H1 (cell line): ENCODE measurements at regions not wholly inside any gene's neighbourhood (a gene's known extent, or its start where the extent isn't known, plus 50 kb on each side); places are given as distances from the start of the nearest gene placed in this dataset.

Source experiments
- CTCF ChIA-PET: fragments of 300-600 bp; sonication (Branson Sonifier 250); formaldehyde crosslinking; loops from one replicate; lab custom pipeline; 2021; ENCODE audit not compliant: partially characterized antibody; lab: Charles Lee
- POLR2A ChIA-PET: fragments of 300-600 bp; sonication (Branson Sonifier 250); formaldehyde crosslinking; loops from one replicate; lab custom pipeline; 2021; ENCODE audit warnings: inconsistent platforms; ENCODE audit not compliant: partially characterized antibody; lab: Charles Lee
- DNase-seq, 2 experiments: peaks; one replicate each; pipeline versions ENCODE4 v3.0.0 to v3.0.0-alpha.2; 2010 to 2022; ENCODE audit warnings: low spot score in 2 of 2, low read depth in 1 of 2, mixed read lengths in 1 of 2
- FAIRE-seq: peaks from 2 replicates; lab custom pipeline; 2011; peaks lifted over from hg19 to GRCh38; lab: Jason Lieb, UNC
- H2AFZ ChIP-seq: 2 replicates; pipeline ENCODE4 v1.8.1; 2012; ENCODE audit warnings: low read length, inconsistent platforms
- H2AK5ac ChIP-seq: 2 replicates; pipeline ENCODE4 v1.6.1; 2013; ENCODE audit warnings: low read depth, low read length
- H2BK120ac ChIP-seq: replicated peaks from 2 replicates; pipeline ENCODE3; 2013; ENCODE audit warnings: low read depth, low read length, inconsistent platforms
- H2BK12ac ChIP-seq: 2 replicates; pipeline ENCODE4 v1.6.1; 2013; ENCODE audit warnings: low read depth, low read length
- H2BK15ac ChIP-seq: 2 replicates; pipeline ENCODE4 v1.6.1; 2013; ENCODE audit warnings: low read length
- H2BK20ac ChIP-seq: 2 replicates; pipeline ENCODE4 v1.6.1; 2013; ENCODE audit warnings: low read length
- H2BK5ac ChIP-seq: 2 replicates; pipeline ENCODE4 v1.6.1; 2013; ENCODE audit warnings: low read depth, low read length
- H3K14ac ChIP-seq: 2 replicates; pipeline ENCODE4 v1.6.1; 2013; ENCODE audit warnings: inconsistent platforms; ENCODE audit not compliant: insufficient read length
- H3K18ac ChIP-seq: 2 replicates; pipeline ENCODE4 v1.6.1; 2013; ENCODE audit warnings: low read length; ENCODE audit errors: extremely low read depth
- H3K23ac ChIP-seq: 2 replicates; pipeline ENCODE4 v1.6.1; 2013; ENCODE audit warnings: inconsistent platforms; ENCODE audit not compliant: insufficient read length
- H3K23me2 ChIP-seq: 2 replicates; pipeline ENCODE4 v1.6.1; 2013; ENCODE audit warnings: low read depth, low read length
- H3K27ac ChIP-seq: 2 replicates; pipeline ENCODE4 v1.6.1; 2011; ENCODE audit warnings: low read depth, low read length, inconsistent platforms
- H3K27me3 ChIP-seq, 4 experiments: replicated peaks in 1 of 4; 1 replicate in 1 of 4; 2 replicates in 3 of 4; pipeline versions ENCODE4 v1.6.1 to v1.8.1; 2011 to 2013; ENCODE audit warnings: low read length in 3 of 4, mild to moderate bottlenecking in 3 of 4, inconsistent platforms in 2 of 4, mixed read lengths in 2 of 4, moderate library complexity in 1 of 4; ENCODE audit not compliant: control insufficient read depth in 3 of 4, insufficient read depth in 3 of 4; ENCODE audit errors: extremely low read depth in 1 of 4
- H3K36me3 ChIP-seq, 4 experiments: 2 replicates each; pipeline versions ENCODE4 v1.6.1 to v1.8.1; 2011 to 2013; ENCODE audit warnings: mild to moderate bottlenecking in 4 of 4, low read length in 3 of 4, moderate library complexity in 2 of 4, control low read depth in 1 of 4, inconsistent platforms in 1 of 4; ENCODE audit not compliant: insufficient read depth in 4 of 4, control insufficient read depth in 2 of 4
- H3K4ac ChIP-seq: replicated peaks from 2 replicates; pipeline ENCODE3; 2013; ENCODE audit warnings: low read length, low read depth, mixed read lengths, inconsistent platforms; ENCODE audit not compliant: insufficient read length
- H3K4me1 ChIP-seq, 4 experiments: replicated peaks in 1 of 4; 1 replicate in 1 of 4; 2 replicates in 3 of 4; pipeline versions ENCODE4 v1.6.1 to v1.8.1; 2011 to 2013; ENCODE audit warnings: low read length in 3 of 4, inconsistent platforms in 2 of 4, mixed read lengths in 1 of 4; ENCODE audit not compliant: insufficient read depth in 4 of 4, control insufficient read depth in 3 of 4
- H3K4me2 ChIP-seq, 2 experiments: 2 replicates each; pipeline versions ENCODE4 v1.6.1 to v1.8.1; 2011 to 2013; ENCODE audit warnings: low read depth in 2 of 2, low read length in 2 of 2, control low read depth in 1 of 2, inconsistent platforms in 1 of 2, mild to moderate bottlenecking in 1 of 2; ENCODE audit not compliant: insufficient read depth in 1 of 2
- H3K4me3 ChIP-seq, 4 experiments: fragments of 200-600, 300-600 bp in 1 of 4; sonication (generic), shearing (Covaris generic), sonication (Bioruptor Twin) in 1 of 4; 2 replicates each; pipeline versions ENCODE4 v1.5.1 to v1.8.1; 2011 to 2016; ENCODE audit warnings: low read length in 4 of 4, low read depth in 3 of 4, control low read depth in 2 of 4, inconsistent platforms in 2 of 4, mild to moderate bottlenecking in 2 of 4, mixed read lengths in 1 of 4, moderate library complexity in 1 of 4; ENCODE audit not compliant: insufficient read depth in 2 of 4; ENCODE audit errors: extremely low read depth in 1 of 4
- H3K56ac ChIP-seq: replicated peaks from 2 replicates; pipeline ENCODE3; 2013; ENCODE audit warnings: low read depth, mild to moderate bottlenecking, mixed read lengths, low read length, inconsistent platforms; ENCODE audit not compliant: insufficient read length
- H3K79me1 ChIP-seq: 2 replicates; pipeline ENCODE4 v1.6.1; 2013; ENCODE audit warnings: low read depth, low read length, control low read depth
- H3K79me2 ChIP-seq, 2 experiments: 2 replicates each; pipeline versions ENCODE4 v1.6.1 to v1.8.1; 2012 to 2013; ENCODE audit warnings: low read length in 2 of 2, mild to moderate bottlenecking in 2 of 2, inconsistent platforms in 1 of 2; ENCODE audit not compliant: insufficient read depth in 2 of 2, control insufficient read depth in 1 of 2
- H3K9ac ChIP-seq, 4 experiments: replicated peaks in 1 of 4; 1 replicate in 1 of 4; 2 replicates in 3 of 4; pipeline versions ENCODE4 v1.6.1 to v1.8.1; 2011 to 2013; ENCODE audit warnings: low read depth in 3 of 4, low read length in 3 of 4, control low read depth in 2 of 4, mild to moderate bottlenecking in 2 of 4, moderate library complexity in 2 of 4, inconsistent platforms in 1 of 4; ENCODE audit errors: extremely low read depth in 1 of 4
- H3K9me3 ChIP-seq, 2 experiments: 2 replicates each; pipeline versions ENCODE4 v1.6.1 to v1.8.1; 2012 to 2013; ENCODE audit warnings: mild to moderate bottlenecking in 2 of 2, moderate library complexity in 2 of 2, control low read depth in 1 of 2, inconsistent platforms in 1 of 2, low read depth in 1 of 2, low read length in 1 of 2, mixed read lengths in 1 of 2; ENCODE audit not compliant: insufficient read depth in 2 of 2
- H4K20me1 ChIP-seq, 2 experiments: replicated peaks in 1 of 2; 2 replicates each; pipeline versions ENCODE3 to v1.8.1; 2011 to 2013; ENCODE audit warnings: inconsistent platforms in 2 of 2, low read length in 2 of 2, mild to moderate bottlenecking in 1 of 2; ENCODE audit not compliant: insufficient read depth in 2 of 2, control insufficient read depth in 1 of 2
- H4K5ac ChIP-seq: 2 replicates; pipeline ENCODE4 v1.6.1; 2013; ENCODE audit warnings: low read length, low read depth, mixed read lengths, inconsistent platforms; ENCODE audit not compliant: insufficient read length
- H4K8ac ChIP-seq: 2 replicates; pipeline ENCODE4 v1.8.0; 2013; ENCODE audit warnings: mild to moderate bottlenecking, moderate library complexity, low read length, inconsistent platforms; ENCODE audit not compliant: insufficient read depth; ENCODE audit errors: extremely low read depth
- H4K91ac ChIP-seq: replicated peaks from 2 replicates; pipeline ENCODE3; 2013; ENCODE audit warnings: low read length, mixed read lengths, inconsistent platforms; ENCODE audit not compliant: insufficient read length
- CHD1 ChIP-seq: IDR thresholded peaks from 2 replicates; pipeline ENCODE4 v1.6.1; 2012; ENCODE audit warnings: low read depth, low read length, improper control_type of control experiment
- EGR1 ChIP-seq: IDR thresholded peaks from 2 replicates; pipeline ENCODE4 v1.6.1; 2011; ENCODE audit warnings: low read depth, low read length, borderline replicate concordance
- EP300 ChIP-seq, 2 experiments: IDR thresholded peaks; 1 replicate in 1 of 2; 2 replicates in 1 of 2; pipeline ENCODE4 v1.6.1; 2011 to 2012; ENCODE audit warnings: low read depth in 2 of 2, low read length in 2 of 2, mild to moderate bottlenecking in 2 of 2, borderline replicate concordance in 1 of 2, inconsistent platforms in 1 of 2, moderate library complexity in 1 of 2
- EZH2 ChIP-seq: fragments of 200-600 bp; sonication (generic); IDR thresholded peaks from 2 replicates; pipeline ENCODE4 v1.7.1; 2012; ENCODE audit warnings: low read depth, mild to moderate bottlenecking, moderate library complexity, low read length, inconsistent platforms; ENCODE audit not compliant: severe bottlenecking
- RNF2 ChIP-seq: fragments of 200-900, 300-1000 bp; sonication (generic); IDR thresholded peaks from 2 replicates; pipeline ENCODE4 v1.7.1; 2016; ENCODE audit warnings: borderline replicate concordance, low read depth, mild to moderate bottlenecking, antibody characterized with exemption, low read length; ENCODE audit not compliant: poor library complexity, severe bottlenecking; ENCODE audit errors: missing control alignments
- RXRA ChIP-seq: IDR thresholded peaks from 2 replicates; pipeline ENCODE4 v1.6.1; 2011; ENCODE audit warnings: low read depth, mild to moderate bottlenecking, low read length, moderate library complexity; ENCODE audit not compliant: insufficient read depth
- SRF ChIP-seq: IDR thresholded peaks from 2 replicates; pipeline ENCODE4 v1.6.1; 2011; ENCODE audit warnings: mild to moderate bottlenecking, low read depth, low read length, moderate library complexity
- WGBS, 2 experiments: shearing (Covaris generic) in 1 of 2; methylation state at CpG; one replicate each; pipeline versions ENCODE4 v1.1.6 to v1.1.7; 2013 to 2015; ENCODE audit warnings: low lambda C conversion rate in 2 of 2, mixed read lengths in 2 of 2, inconsistent platforms in 1 of 2, low coverage in 1 of 2, missing lambda C conversion rate in 1 of 2; ENCODE audit not compliant: insufficient replicate concordance in 2 of 2, insufficient coverage in 1 of 2, insufficient read length in 1 of 2; ENCODE audit errors: extremely low coverage in 1 of 2, missing lambda C conversion rate in 1 of 2; 5-methylcytosine and 5-hydroxymethylcytosine counted together
- TF ChIP-seq, protein P1 (sequence below): IDR thresholded peaks from 2 replicates; pipeline ENCODE4 v1.6.1; 2012; ENCODE audit warnings: low read length, inconsistent platforms
- TF ChIP-seq, protein P2 (sequence below), 3 experiments: IDR thresholded peaks; 1 replicate in 2 of 3; 2 replicates in 1 of 3; pipeline versions ENCODE4 v1.5.1 to v1.6.1; 2011; ENCODE audit warnings: low read length in 3 of 3, mild to moderate bottlenecking in 3 of 3, inconsistent platforms in 2 of 3, low read depth in 1 of 3, moderate library complexity in 1 of 3; ENCODE audit not compliant: insufficient read depth in 1 of 3; ENCODE audit errors: control extremely low read depth in 1 of 3

GRCh38 chr2:120991441-120991840, 255.8 kb downstream of the GLI2 start:
- no peak for FAIRE-seq
- H4K5ac ChIP-seq: no peak overlapping the region
- no peak overlapping the region for H3K56ac ChIP-seq
- no peak overlapping the region for H3K18ac ChIP-seq
- no peak overlapping the region for H2BK12ac ChIP-seq
- no peak overlapping the region for H2AFZ ChIP-seq
- CTCF ChIA-PET: no interaction called here
- H4K8ac ChIP-seq: no peak overlapping the region; the same call in 1 of the 2 replicates
- no peak overlapping the region for H2AK5ac ChIP-seq
- H2BK120ac ChIP-seq: no peak overlapping the region
- no peak overlapping the region for H3K4me2 ChIP-seq
- H3K4me1 ChIP-seq: no peaks in the 10 kb centered on the region; a peak in 1 of 7 replicates
- no peaks in the 10 kb centered on the region for H3K9me3 ChIP-seq
- no peak overlapping the region for H3K9ac ChIP-seq
- no peak overlapping the region for H3K14ac ChIP-seq
- H2BK15ac ChIP-seq: no peak overlapping the region
- no peak overlapping the region for H3K27ac ChIP-seq
- no peaks in the 10 kb centered on the region for H3K79me2 ChIP-seq
- POLR2A ChIA-PET: no interaction called here
- H3K4ac ChIP-seq: no peak overlapping the region
- DNase-seq: no peak
- H3K36me3 ChIP-seq: peaks cover 8 to 44% (median 33%) of the 10 kb centered on the region in 4 experiments
- no peaks in the 10 kb centered on the region for H3K23me2 ChIP-seq
- peaks cover 2 to 8% of the 10 kb centered on the region in 2 experiments for H4K20me1 ChIP-seq
- H3K23ac ChIP-seq: no peak overlapping the region
- no peak overlapping the region for H2BK20ac ChIP-seq
- no peak overlapping the region for H3K4me3 ChIP-seq
- H3K79me1 ChIP-seq: no peaks in the 10 kb centered on the region
- no peak overlapping the region; the same call in 1 of the 2 replicates for H2BK5ac ChIP-seq
- WGBS, 2 experiments: 93% methylated on average over 11 of the region's 11 CpGs; no CpG with 5 or more reads in 1 of the 2 experiments
- no peaks in the 10 kb centered on the region for H3K27me3 ChIP-seq
- no peak overlapping the region for H4K91ac ChIP-seq
- TF ChIP-seq CHD1 (no peak), EP300 (IDR thresholded peaks at IDR 0.05; ENCODE audit: borderline replicate concordance in 1 of 2, low read depth in 2 of 2, low read length in 2 of 2) (no peak), SRF (no peak), RXRA (no peak), RNF2 (no peak), EZH2 (no peak), EGR1 (no peak)
- TF ChIP-seq, protein P1, sequence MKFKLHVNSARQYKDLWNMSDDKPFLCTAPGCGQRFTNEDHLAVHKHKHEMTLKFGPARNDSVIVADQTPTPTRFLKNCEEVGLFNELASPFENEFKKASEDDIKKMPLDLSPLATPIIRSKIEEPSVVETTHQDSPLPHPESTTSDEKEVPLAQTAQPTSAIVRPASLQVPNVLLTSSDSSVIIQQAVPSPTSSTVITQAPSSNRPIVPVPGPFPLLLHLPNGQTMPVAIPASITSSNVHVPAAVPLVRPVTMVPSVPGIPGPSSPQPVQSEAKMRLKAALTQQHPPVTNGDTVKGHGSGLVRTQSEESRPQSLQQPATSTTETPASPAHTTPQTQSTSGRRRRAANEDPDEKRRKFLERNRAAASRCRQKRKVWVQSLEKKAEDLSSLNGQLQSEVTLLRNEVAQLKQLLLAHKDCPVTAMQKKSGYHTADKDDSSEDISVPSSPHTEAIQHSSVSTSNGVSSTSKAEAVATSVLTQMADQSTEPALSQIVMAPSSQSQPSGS: no peak
- TF ChIP-seq, protein P2, sequence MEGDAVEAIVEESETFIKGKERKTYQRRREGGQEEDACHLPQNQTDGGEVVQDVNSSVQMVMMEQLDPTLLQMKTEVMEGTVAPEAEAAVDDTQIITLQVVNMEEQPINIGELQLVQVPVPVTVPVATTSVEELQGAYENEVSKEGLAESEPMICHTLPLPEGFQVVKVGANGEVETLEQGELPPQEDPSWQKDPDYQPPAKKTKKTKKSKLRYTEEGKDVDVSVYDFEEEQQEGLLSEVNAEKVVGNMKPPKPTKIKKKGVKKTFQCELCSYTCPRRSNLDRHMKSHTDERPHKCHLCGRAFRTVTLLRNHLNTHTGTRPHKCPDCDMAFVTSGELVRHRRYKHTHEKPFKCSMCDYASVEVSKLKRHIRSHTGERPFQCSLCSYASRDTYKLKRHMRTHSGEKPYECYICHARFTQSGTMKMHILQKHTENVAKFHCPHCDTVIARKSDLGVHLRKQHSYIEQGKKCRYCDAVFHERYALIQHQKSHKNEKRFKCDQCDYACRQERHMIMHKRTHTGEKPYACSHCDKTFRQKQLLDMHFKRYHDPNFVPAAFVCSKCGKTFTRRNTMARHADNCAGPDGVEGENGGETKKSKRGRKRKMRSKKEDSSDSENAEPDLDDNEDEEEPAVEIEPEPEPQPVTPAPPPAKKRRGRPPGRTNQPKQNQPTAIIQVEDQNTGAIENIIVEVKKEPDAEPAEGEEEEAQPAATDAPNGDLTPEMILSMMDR (IDR thresholded peaks at IDR 0.05; ENCODE audit: control extremely low read depth in 1 of 3, insufficient read depth in 1 of 3, low read depth in 1 of 3, low read length in 3 of 3): no peak
